AG04449 (cell line): ENCODE measurements at regions not wholly inside any gene's neighbourhood (a gene's known extent, or its start where the extent isn't known, plus 50 kb on each side); places are given as distances from the start of the nearest gene placed in this dataset.

ENCODE experiments used
- CTCF ChIA-PET: fragments of 350-600 bp; formaldehyde crosslinking; extraction: SDS; loops from one replicate; lab custom pipeline; 2021; ENCODE audit warnings: antibody characterized with exemption; lab: Yijun Ruan, JAX
- POLR2A ChIA-PET: fragments of 400-600, 350-600 bp; formaldehyde crosslinking; extraction: SDS; loops from one replicate; lab custom pipeline; 2020; ENCODE audit warnings: antibody characterized with exemption, inconsistent platforms; lab: Yijun Ruan, JAX
- DNase-seq: peaks from one replicate; pipeline ENCODE4 v3.0.0-alpha.2; 2010; ENCODE audit warnings: low read depth, low spot score
- H3K4me3 ChIP-seq: 2 replicates; pipeline ENCODE4 v1.5.1; 2011; ENCODE audit warnings: low read depth, mild to moderate bottlenecking, control low read depth, low read length
- TF ChIP-seq, protein P1 (sequence below): IDR thresholded peaks from one replicate; pipeline ENCODE4 v1.5.1; 2011; ENCODE audit warnings: mild to moderate bottlenecking, moderate library complexity, low read length, control low read depth, inconsistent platforms; ENCODE audit not compliant: insufficient read depth; ENCODE audit errors: missing control alignments

- ChIA-PET CTCF (no interaction called here), POLR2A (no interaction called here)
- no peak for DNase-seq
- H3K4me3 ChIP-seq: no peak overlapping the region
- TF ChIP-seq, protein P1, sequence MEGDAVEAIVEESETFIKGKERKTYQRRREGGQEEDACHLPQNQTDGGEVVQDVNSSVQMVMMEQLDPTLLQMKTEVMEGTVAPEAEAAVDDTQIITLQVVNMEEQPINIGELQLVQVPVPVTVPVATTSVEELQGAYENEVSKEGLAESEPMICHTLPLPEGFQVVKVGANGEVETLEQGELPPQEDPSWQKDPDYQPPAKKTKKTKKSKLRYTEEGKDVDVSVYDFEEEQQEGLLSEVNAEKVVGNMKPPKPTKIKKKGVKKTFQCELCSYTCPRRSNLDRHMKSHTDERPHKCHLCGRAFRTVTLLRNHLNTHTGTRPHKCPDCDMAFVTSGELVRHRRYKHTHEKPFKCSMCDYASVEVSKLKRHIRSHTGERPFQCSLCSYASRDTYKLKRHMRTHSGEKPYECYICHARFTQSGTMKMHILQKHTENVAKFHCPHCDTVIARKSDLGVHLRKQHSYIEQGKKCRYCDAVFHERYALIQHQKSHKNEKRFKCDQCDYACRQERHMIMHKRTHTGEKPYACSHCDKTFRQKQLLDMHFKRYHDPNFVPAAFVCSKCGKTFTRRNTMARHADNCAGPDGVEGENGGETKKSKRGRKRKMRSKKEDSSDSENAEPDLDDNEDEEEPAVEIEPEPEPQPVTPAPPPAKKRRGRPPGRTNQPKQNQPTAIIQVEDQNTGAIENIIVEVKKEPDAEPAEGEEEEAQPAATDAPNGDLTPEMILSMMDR: no peak
Measured at GRCh38 chr3:174769171-174769570, 90.0 kb upstream of the NAALADL2 start.

- CTCF ChIA-PET: interaction anchor here (0.6 kb wide), 1 partner anchor 1045 kb away, joined by 3 read pairs; no protein-coding TSS in a partner anchor
- TF ChIP-seq, protein P1: no peak
- DNase-seq: no peak
- POLR2A ChIA-PET: no interaction called here
- H3K4me3 ChIP-seq: no peak overlapping the region
Measured at GRCh38 chr3:174775603-174776002, 83.5 kb upstream of the NAALADL2 start.

- no peak overlapping the region for H3K4me3 ChIP-seq
- CTCF ChIA-PET: interaction anchor here (0.6 kb wide), 1 partner anchor 1045 kb away, joined by 3 read pairs; no protein-coding TSS in a partner anchor
- TF ChIP-seq, protein P1: no peak
- no peak for DNase-seq
- POLR2A ChIA-PET: no interaction called here
Measured at GRCh38 chr3:174776123-174776522, 83.0 kb upstream of the NAALADL2 start.

DNA sequence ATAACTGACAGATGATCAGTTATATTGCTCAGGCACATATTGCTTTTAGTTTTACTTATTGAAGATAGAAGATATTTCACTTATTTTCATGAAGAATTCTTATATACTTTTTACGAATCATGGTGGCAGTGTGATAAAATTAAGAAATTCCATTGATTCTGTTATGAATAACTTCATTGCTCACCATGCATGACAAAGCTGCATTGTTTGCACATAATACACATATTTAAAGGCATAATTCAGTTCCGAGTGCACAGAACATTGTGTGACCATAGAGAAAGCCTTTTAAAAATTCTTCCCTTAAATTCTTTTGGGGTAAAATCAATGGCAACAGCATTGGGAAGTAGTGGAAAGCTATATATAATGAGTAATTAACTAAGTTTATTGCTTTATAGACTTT, 82.5 kb upstream of the NAALADL2 start:
- no peak for DNase-seq
- ChIA-PET POLR2A (no interaction called here), CTCF (no interaction called here)
- no peak overlapping the region for H3K4me3 ChIP-seq
- TF ChIP-seq, protein P1: no peak

- POLR2A ChIA-PET: interaction anchor here (0.6 kb wide), 1 partner anchor 168 kb away, joined by 3 read pairs; no protein-coding TSS in a partner anchor
- no peak overlapping the region for H3K4me3 ChIP-seq
- no peak for DNase-seq
- TF ChIP-seq, protein P1: no peak
- CTCF ChIA-PET: no interaction called here
Measured at GRCh38 chr3:174777813-174778212, 81.3 kb upstream of the NAALADL2 start.

GRCh38 chr3:174783502-174783901, 75.6 kb upstream of the NAALADL2 start:
- TF ChIP-seq, protein P1: no peak
- CTCF ChIA-PET: no interaction called here

More at GRCh38 chr3:174783502-174783901, 75.6 kb upstream of the NAALADL2 start:
- POLR2A ChIA-PET: no interaction called here
- no peak overlapping the region for H3K4me3 ChIP-seq
- no peak for DNase-seq
